ENCODE measurements at regions not wholly inside any gene's neighbourhood (a gene's known extent, or its start where the extent isn't known, plus 50 kb on each side); places are given as distances from the start of the nearest gene placed in this dataset.

DNA sequence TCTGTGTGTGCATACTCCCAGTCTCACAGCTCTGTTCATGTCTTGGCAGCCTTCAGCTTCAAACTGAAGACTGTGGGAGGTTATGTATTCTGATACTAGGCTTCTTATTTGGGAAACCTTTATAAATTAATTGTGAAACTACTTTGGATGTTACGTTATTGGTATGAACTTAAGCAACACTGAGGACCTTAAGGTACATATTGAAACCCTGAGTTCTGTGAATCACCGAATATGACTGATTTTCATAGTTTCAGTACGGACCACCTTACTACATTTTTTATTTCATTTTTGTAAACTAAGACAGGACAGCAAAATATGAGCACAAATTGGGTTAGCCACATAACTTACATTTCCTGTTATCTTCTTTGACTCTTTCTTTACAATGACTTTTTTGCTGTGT lies 498.4 kb downstream of the PDGFC start:
- TF ChIP-seq, protein P1, sequence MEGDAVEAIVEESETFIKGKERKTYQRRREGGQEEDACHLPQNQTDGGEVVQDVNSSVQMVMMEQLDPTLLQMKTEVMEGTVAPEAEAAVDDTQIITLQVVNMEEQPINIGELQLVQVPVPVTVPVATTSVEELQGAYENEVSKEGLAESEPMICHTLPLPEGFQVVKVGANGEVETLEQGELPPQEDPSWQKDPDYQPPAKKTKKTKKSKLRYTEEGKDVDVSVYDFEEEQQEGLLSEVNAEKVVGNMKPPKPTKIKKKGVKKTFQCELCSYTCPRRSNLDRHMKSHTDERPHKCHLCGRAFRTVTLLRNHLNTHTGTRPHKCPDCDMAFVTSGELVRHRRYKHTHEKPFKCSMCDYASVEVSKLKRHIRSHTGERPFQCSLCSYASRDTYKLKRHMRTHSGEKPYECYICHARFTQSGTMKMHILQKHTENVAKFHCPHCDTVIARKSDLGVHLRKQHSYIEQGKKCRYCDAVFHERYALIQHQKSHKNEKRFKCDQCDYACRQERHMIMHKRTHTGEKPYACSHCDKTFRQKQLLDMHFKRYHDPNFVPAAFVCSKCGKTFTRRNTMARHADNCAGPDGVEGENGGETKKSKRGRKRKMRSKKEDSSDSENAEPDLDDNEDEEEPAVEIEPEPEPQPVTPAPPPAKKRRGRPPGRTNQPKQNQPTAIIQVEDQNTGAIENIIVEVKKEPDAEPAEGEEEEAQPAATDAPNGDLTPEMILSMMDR (IDR thresholded peaks at IDR 0.05): no peak
- TF ChIP-seq EZH2 (IDR thresholded peaks at IDR 0.05): no peak
- TF ChIP-seq EZH2phosphoT487 (IDR thresholded peaks at IDR 0.05): no peak

Data from neural progenitor cell (in vitro differentiated cells).